GM12878 (cell line): ENCODE measurements at regions not wholly inside any gene's neighbourhood (a gene's known extent, or its start where the extent isn't known, plus 50 kb on each side); places are given as distances from the start of the nearest gene placed in this dataset.

Experiments used
- CEBPZ ChIP-seq: fragments of 150-350 bp; IDR thresholded peaks from 2 replicates; pipeline ENCODE4 v1.6.1; 2016; ENCODE audit warnings: low read depth, low read length
- CREM ChIP-seq: IDR thresholded peaks from 2 replicates; pipeline ENCODE4 v1.6.1; 2014; ENCODE audit warnings: antibody characterized with exemption, low read depth
- HDAC2 ChIP-seq: fragments of 200-600 bp; sonication (generic); IDR thresholded peaks from 2 replicates; pipeline ENCODE4 v1.6.1; 2017
- PAX5 ChIP-seq: IDR thresholded peaks from 2 replicates; pipeline ENCODE4 v1.6.1; 2011; ENCODE audit warnings: low read depth, low read length, borderline replicate concordance
- ZNF592 ChIP-seq: fragments of 450-650 bp; IDR thresholded peaks from 2 replicates; pipeline ENCODE4 v1.6.1; 2017; ENCODE audit warnings: mild to moderate bottlenecking, moderate library complexity

DNA sequence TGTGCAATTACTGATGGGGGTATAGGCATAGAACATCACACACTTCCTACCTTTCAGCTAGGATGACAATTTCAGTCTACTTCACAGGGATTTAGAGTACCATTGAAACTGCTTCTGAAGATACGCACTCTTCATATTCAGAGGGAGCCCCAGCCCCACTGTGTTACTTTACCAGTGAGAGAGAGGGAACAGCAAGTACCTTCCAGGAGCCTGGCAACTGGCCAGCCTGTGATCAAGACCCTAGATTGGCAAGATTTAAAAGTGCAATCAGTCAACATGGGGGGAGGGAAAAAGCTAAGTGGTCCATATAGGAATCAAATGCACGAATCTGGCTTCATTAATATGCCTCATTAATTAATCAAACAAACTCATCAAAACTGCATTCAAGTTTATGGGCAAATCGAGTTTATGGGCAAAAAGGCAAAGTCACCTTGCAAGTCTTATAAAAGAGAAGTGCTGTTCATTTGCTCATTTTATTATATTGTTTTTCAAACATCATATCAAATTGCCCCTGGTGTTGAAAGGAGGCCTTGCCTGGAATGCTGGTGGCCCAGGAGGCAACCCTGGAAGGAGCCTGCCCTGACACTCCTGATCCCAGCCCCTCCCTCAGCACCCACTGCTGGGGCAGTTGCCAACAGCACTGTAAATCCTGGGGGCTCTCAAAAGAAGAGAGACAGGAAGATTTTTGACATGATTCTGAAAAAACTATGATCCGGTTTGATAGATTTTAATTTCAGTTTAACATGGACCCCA is 184.9 kb upstream of the DPT start (continued):
- TF ChIP-seq CREM (no peak), PAX5 (no peak), HDAC2 (no peak), CEBPZ (no peak), ZNF592 (no peak)
